MM.1S (cell line): ENCODE measurements at regions not wholly inside any gene's neighbourhood (a gene's known extent, or its start where the extent isn't known, plus 50 kb on each side); places are given as distances from the start of the nearest gene placed in this dataset.

ENCODE experiments used
- CTCF ChIP-seq: fragments of 300-600 bp; sonication (generic); IDR thresholded peaks from 2 replicates; pipeline ENCODE4 v1.5.1; 2016; ENCODE audit warnings: antibody characterized with exemption, low read length, mixed read lengths
- EZH2 ChIP-seq: fragments of 300-600 bp; sonication (generic); optimal IDR thresholded peaks from 2 replicates; pipeline ENCODE3; 2017; ENCODE audit warnings: low read depth, mild to moderate bottlenecking, antibody characterized with exemption, low read length, mixed read lengths

GRCh38 chr11:29124470-29124869, 892.4 kb downstream of the KCNA4 start:
- TF ChIP-seq CTCF (no peak), EZH2 (no peak)
